ENCODE measurements at regions not wholly inside any gene's neighbourhood (a gene's known extent, or its start where the extent isn't known, plus 50 kb on each side); places are given as distances from the start of the nearest gene placed in this dataset.
"Not testable (repeated sequence)": the region's sequence is repeated elsewhere in the genome, so short reads cannot be mapped to it uniquely, and the experiment has no call there.

GRCh38 chr7:109663806-109664205 lies 1094.1 kb downstream of the DNAJB9 start (continued):
- no peak for TF ChIP-seq NR0B2 (CRISPR knock-in tag; IDR thresholded peaks at IDR 0.05)
- no peak for TF ChIP-seq POLR2AphosphoS5 (IDR thresholded peaks at IDR 0.05; ENCODE audit: low read depth, low read length)
- no peak for TF ChIP-seq SIX1 (CRISPR knock-in tag; IDR thresholded peaks at IDR 0.05; ENCODE audit: borderline replicate concordance)
- TF ChIP-seq ZSCAN31 (CRISPR knock-in tag; IDR thresholded peaks at IDR 0.05; ENCODE audit: low read depth) = no peak
- TF ChIP-seq ZNF414 (CRISPR knock-in tag; IDR thresholded peaks at IDR 0.05) = no peak
- no peak for TF ChIP-seq NBN (conservative IDR thresholded peaks at IDR 0.05)
- TF ChIP-seq ZNF549 (CRISPR knock-in tag; IDR thresholded peaks at IDR 0.05) = no peak

GRCh38 chr7:109687269-109687668 lies 1117.6 kb downstream of the DNAJB9 start:
- H3K79me2 ChIP-seq (ENCODE audit: insufficient read depth, low read length); FAIRE-seq; intact Hi-C loops (cut with micrococcal nuclease; ENCODE audit: unreplicated experiment); in situ Hi-C loops (cut with HindIII; ENCODE audit: extremely low pct_ligation_motif_present, low pct_unique_long_range_greater_than_20kb); H3K9ac ChIP-seq (ENCODE audit: insufficient read depth, low read depth, low read length); CTCF ChIA-PET (ENCODE audit: low intra/inter-chr PET ratio, low total read pairs); H3K4me1 ChIP-seq (ENCODE audit: insufficient read depth, low read length); H3K27ac ChIP-seq (ENCODE audit: extremely low read length, insufficient read depth, low read length); H3K9me3 ChIP-seq (ENCODE audit: low read length); H3K4me2 ChIP-seq (ENCODE audit: low read depth, low read length); ATAC-seq; H2AFZ ChIP-seq (ENCODE audit: low read length); H3K36me3 ChIP-seq (replicated peaks in 1 of 2; ENCODE audit: control insufficient read depth in 1 of 2, insufficient read depth in 2 of 2, low read length in 2 of 2); H3K27me3 ChIP-seq (ENCODE audit: control insufficient read depth in 1 of 2, insufficient read depth in 2 of 2, low read length in 2 of 2); DNase-seq (ENCODE audit: low spot score); BruUV-seq (replicated peaks); H4K20me1 ChIP-seq (ENCODE audit: insufficient read depth, low read length); H3K4me3 ChIP-seq (replicated peaks in 1 of 3; ENCODE audit: insufficient read depth in 1 of 3, low read depth in 2 of 3, low read length in 3 of 3); POLR2A ChIA-PET: not testable (repeated sequence)
- 0% methylated on average over 2 of the region's 2 CpGs for WGBS (ENCODE audit: low lambda C conversion rate)

GRCh38 chr7:109692613-109693012 lies 1122.9 kb downstream of the DNAJB9 start:
- 20% methylated on average over 1 of the region's 4 CpGs for WGBS (ENCODE audit: low lambda C conversion rate)
- H3K27me3 ChIP-seq (ENCODE audit: control insufficient read depth in 1 of 2, insufficient read depth in 2 of 2, low read length in 2 of 2); H3K4me2 ChIP-seq (ENCODE audit: low read depth, low read length); DNase-seq (ENCODE audit: low spot score); H3K27ac ChIP-seq (ENCODE audit: extremely low read length, insufficient read depth, low read length); in situ Hi-C loops (cut with HindIII; ENCODE audit: extremely low pct_ligation_motif_present, low pct_unique_long_range_greater_than_20kb); H3K9ac ChIP-seq (ENCODE audit: insufficient read depth, low read depth, low read length); FAIRE-seq; BruUV-seq (replicated peaks); H3K36me3 ChIP-seq (replicated peaks in 1 of 2; ENCODE audit: control insufficient read depth in 1 of 2, insufficient read depth in 2 of 2, low read length in 2 of 2); H2AFZ ChIP-seq (ENCODE audit: low read length); H4K20me1 ChIP-seq (ENCODE audit: insufficient read depth, low read length); intact Hi-C loops (cut with micrococcal nuclease; ENCODE audit: unreplicated experiment); ATAC-seq; H3K4me1 ChIP-seq (ENCODE audit: insufficient read depth, low read length); CTCF ChIA-PET (ENCODE audit: low intra/inter-chr PET ratio, low total read pairs); POLR2A ChIA-PET; H3K4me3 ChIP-seq (replicated peaks in 1 of 3; ENCODE audit: insufficient read depth in 1 of 3, low read depth in 2 of 3, low read length in 3 of 3); H3K79me2 ChIP-seq (ENCODE audit: insufficient read depth, low read length): not testable (repeated sequence)
- peaks cover 22% of the 10 kb centered on the region for H3K9me3 ChIP-seq (ENCODE audit: low read length)
